ENCODE measurements at regions not wholly inside any gene's neighbourhood (a gene's known extent, or its start where the extent isn't known, plus 50 kb on each side); places are given as distances from the start of the nearest gene placed in this dataset.

- DNase-seq = no peak
Measured at GRCh38 chr2:199624958-199625357, 167.2 kb upstream of the SATB2 start.

- no peak for DNase-seq
Measured at GRCh38 chr2:199612509-199613130, 154.9 kb upstream of the SATB2 start.

- no peak for DNase-seq
Measured at GRCh38 chr2:199607914-199608313, 150.2 kb upstream of the SATB2 start.

DNA sequence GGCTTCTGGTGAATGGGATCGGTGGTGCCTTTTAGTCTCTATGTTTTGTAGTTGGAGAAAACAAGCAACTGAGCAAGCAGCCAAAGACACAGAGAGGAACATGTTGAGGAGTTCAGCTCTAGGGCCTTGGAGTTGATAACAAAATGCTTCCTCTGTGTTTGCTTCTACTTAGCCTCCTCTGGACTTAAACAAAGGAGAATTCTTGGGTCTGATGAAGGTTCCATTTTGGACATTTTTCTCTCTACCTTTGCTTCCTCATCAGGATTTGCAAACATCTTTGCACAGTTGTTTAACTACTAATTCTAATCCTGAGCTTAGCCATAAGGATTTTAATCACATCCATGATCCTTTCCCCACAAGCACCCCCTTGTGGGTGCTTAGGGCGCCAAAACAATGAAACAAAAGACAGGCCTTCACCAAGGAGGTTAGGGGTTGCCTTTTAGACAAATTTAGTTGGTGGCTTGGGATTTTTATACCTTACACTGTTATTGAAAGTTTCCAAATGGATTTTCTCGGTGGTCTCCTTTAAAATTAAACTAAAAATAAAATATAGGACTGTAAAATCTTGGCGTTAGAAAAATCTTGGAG is 148.5 kb upstream of the SATB2 start:
- no peak for DNase-seq

- no peak for DNase-seq
Measured at GRCh38 chr2:199603721-199604291, 146.1 kb upstream of the SATB2 start.

DNA sequence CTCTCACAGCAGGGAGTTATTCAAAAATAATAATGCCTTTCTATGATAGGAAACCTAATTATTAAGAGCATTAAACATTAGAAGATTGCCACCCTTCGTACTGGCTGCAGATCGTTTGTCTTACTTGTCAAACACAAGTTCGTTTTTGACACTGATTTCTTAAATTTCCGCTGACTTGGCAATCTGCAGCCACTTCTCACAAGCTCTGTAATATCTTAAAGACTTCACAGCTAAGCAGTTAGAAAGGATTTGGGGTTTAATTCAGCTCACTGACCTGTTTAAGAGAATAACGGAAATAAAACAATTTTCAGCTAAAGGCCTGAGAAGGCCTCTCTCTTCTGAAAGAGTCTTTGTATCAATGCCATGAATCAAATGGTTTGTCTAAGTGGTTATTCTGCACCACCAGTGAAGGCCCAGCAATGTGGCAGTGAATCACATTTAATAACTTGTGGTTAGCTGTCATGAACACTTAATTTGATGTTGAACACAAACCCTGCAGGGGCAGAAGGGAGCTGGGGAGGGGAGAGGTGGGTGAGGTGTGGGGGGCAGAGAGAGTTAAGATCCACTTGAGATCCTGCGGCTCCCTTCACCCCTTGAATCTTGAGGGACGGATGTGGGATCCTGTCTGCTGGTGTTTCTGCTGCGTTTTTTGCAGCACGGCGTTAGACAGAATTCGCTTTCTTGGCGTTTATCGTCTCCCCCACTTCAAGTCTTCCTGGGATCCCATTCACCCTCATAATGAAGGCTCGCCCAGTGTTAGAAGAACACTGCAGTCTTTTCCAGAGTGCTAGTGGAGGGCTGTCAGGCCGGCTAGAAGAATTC is 145.4 kb upstream of the SATB2 start:
- no peak for DNase-seq

DNA sequence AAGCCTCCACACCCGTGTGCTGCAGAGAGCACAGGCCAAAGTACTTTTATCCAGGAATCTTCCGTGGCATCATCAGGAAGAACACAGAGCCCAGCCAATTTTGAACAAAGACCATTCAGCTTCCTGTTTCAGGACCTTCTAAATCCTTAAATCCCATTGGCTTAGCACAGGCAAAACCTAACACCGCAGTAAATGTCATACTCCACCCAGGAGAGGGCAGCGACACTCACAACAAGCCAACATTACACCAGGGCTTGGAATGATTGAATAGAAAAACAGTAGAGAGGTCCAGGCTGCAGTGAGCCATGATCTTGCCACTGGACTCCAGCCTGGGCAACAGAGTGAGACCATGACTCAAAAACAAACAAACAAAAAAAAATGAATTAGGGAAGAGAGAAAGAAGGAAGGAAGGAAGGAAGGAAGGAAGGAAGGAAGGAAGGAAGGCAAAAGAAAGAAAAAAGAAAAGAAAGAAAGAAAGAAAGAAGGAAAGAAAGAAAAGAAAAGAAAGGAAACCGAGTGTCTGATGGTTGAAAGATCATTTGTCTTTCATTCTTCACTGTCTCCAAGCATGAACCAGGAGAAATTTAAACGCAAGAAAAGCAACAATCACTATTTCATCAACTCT is 144.6 kb upstream of the SATB2 start:
- DNase-seq = no peak

- DNase-seq = no peak
Measured at GRCh38 chr2:199596549-199596948, 138.8 kb upstream of the SATB2 start.

DNA sequence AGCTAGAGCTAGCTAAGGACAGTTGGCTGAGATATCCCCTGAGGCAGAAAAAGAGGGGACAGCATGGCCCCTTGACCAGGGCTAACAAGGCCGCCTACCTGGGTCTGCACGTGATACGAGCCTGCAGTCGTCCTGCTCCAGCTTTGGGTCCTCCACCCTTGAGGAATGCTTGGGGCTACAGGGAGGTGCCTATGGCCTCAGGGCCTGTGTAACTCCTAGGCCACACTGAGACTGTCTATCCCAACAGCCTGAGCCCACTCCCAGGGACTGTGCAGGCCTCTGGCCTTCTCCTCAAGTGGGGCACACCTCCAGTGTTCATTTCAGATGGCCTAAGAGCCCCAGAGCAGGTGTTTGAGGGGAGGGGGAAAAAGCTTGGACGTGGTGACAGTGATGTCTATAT is 136.7 kb upstream of the SATB2 start:
- DNase-seq = no peak

GRCh38 chr2:199591826-199592225 is 134.1 kb upstream of the SATB2 start:
- no peak for DNase-seq

GRCh38 chr2:199590321-199591203 is 132.8 kb upstream of the SATB2 start:
- no peak for DNase-seq

- no peak for DNase-seq
Measured at GRCh38 chr2:199589306-199589705, 131.6 kb upstream of the SATB2 start.

- no peak for DNase-seq
Measured at GRCh38 chr2:199588054-199588453, 130.3 kb upstream of the SATB2 start.

DNA sequence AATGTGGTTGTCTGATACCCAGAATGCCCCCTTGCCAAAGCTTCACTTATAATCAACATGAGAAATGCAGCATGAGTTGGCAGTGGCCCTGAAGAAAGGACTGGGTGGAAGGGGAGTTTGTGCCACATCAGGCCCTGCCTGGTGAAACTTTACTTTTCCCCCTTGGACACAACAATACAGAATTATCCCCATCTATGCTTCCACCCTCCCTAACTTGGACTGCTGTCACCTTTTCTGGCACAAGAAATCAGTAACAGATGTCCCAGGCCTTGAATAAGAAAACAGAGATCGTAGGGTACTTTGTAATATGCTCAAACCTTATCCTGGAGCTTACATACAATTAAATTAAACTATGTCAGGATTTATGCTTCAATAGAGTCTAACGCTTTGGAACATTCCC is 128.9 kb upstream of the SATB2 start:
- DNase-seq = no peak

DNA sequence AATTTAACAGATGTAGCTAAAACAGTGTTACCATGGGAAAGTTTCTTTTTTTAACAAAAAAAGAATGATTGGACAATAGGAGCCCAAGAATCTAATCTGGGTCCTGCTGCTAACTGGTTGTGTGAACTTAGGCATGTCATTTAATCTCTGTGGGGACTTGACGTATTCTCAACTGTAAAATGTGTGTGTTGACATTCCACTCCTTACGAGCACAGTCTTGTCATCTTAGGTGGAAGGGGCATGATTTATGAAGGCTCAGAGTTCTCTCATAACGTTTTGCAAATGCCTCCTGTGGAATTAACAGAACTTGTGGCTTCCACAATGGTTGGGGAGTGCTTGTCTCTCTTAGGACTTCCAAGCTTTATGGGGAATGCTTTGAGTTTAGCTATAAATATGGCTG is 125.9 kb upstream of the SATB2 start:
- no peak for DNase-seq

DNA sequence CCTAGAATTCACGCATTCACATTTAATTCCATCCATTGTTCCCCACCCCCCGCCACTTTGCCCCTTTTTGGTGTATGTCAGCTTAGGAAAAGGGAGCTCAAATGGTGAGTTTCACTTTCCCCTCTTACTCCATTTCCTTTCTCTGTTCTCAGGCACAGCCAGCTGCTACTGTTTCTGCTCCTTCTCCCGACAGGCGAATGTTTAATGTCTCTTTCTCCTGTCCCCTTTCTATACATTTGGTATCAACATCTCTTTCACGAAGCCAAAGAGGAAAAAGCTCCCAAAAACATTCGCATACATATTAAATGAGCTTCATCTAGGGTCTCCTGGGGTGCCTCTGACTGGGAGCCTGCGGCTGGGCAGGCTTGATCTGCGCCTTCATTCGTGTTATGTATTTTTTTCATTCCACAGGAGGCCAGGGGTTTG is 124.2 kb upstream of the SATB2 start:
- DNase-seq = no peak

DNA sequence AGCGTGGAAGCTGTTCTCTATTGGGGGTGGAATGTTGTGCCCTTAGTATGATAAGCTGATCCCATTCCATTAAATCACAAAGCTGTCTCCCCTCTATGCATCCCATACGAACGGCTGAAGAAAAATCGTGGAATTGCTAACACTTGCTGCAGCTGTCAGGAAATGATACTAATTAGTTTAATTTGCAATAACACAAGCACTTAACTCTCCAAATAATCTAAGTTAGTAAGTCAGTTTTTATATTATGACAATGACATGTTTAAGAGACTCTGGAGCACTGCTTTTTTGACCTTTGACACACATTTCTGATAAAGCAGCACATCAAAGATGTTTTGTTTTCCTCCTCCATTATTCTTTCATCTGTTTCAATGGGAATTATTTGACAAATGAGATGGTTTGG is 123.7 kb upstream of the SATB2 start:
- DNase-seq = no peak

DNA sequence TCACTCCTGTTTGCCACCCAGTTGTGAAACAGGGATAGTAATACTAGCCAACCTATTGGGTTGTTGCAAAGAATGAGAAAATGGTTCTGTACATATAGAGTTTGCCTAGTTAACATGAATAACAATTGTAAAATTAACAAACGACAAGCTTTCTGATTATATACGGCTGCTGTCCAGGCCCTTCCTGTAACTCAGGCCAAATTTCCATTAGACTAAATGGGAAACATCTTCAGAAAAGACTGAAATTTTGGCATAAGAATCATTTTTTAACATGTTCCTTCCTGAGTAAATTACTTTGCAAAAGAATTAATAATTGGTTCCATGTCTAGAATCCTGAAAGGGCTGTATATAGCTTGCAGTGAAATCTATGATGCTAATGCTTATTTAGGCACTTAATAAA is 117.7 kb upstream of the SATB2 start:
- DNase-seq = no peak

GRCh38 chr2:199572571-199572970 is 114.8 kb upstream of the SATB2 start:
- DNase-seq = no peak

GRCh38 chr2:199570934-199571333 is 113.2 kb upstream of the SATB2 start:
- DNase-seq = no peak

GRCh38 chr2:199569336-199569735 is 111.6 kb upstream of the SATB2 start:
- no peak for DNase-seq

DNA sequence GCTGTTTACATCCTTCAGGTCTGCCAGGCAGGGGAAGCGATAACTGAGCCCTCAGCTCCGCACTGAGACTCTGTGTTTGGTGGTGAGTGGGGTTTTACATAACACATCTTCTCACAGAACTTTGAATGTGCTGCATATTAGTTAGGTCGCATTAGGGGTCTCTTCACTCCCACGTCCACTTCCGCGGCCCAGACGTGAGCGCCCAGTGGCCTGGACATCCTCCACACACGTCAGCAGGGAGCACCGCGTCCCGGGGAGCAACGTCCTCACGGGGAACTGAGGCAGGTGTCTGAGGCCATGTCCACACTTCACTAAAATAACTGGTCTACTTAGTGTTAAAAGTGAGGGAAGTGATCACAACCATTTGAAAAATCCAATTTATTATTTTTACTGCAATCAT is 100.4 kb upstream of the SATB2 start:
- DNase-seq = no peak
